Hematopoietic multipotent progenitor cell treated with erythropoietin and hydrocortisone succinate and interleukin-3 and kit ligand, for 8 days (in vitro differentiated cells): ENCODE measurements at regions not wholly inside any gene's neighbourhood (a gene's known extent, or its start where the extent isn't known, plus 50 kb on each side); places are given as distances from the start of the nearest gene placed in this dataset.

ENCODE experiments used
- DNase-seq: peaks from one replicate; pipeline ENCODE4 v3.0.0-alpha.2; 2015

GRCh38 chr7:17697128-17697881 lies 243.0 kb downstream of the SNX13 start:
- no peak for DNase-seq

DNA sequence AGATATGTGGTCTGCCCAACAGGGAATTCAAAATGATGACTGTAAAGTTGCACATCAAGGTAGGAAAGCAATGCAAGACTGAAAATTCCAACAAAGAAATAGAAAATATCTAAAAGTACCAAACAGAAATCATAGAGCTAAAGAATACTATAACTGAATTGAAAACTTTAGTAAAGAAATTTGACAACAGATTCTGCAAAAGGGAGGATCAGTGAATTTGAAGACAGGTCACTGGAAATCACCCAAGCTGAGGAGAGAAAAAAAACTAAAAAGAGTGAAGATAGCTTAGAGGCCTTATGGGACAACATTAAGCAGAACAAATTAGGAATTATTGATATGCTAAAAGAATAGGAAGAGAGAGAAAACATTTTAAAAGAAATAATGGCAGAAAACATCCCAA lies 240.6 kb downstream of the SNX13 start:
- DNase-seq: no peak

- DNase-seq: no peak
Observed at GRCh38 chr7:17700138-17700537, 240.2 kb downstream of the SNX13 start.

- DNase-seq: no peak
Observed at GRCh38 chr7:17706275-17706674, 234.0 kb downstream of the SNX13 start.

DNA sequence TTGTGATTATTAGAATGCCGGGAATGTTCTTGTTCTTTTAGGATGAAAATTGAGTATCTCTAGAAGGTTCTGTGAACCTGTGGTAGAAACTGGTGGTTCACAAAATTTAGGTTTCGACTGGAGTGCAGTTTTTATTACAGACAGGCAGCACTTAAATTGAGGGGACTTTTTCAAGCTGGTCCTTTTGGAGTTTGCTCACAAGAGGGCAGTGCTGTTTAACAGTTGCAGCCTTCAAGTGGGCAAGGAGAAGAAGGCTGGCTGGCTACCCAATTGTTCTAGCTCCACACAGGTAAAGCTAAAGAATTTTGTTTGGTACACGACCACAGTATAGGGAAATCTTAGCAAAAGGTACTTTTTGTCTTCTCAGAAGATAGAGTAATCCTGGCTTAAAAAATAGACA lies 233.6 kb downstream of the SNX13 start:
- peak; percentile 72 for DNase-seq

DNA sequence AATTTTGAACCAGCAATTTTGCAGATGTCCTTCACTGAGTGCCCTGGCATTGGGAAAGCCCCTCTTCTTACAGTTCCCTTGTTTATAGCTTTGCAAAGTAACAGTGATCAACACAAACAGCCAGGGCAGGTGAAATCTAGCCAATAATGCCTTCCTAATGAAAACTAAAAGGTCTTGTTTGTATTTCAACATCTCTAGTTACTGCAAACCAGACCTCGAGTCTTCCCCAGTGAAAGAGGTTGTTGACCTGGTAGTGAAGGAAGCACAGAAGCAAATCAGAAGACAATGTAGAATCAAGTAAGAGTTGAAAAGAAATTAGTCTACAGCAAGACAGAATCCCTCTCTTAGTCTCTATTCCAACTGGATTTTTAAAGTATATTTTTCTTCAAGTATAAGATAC lies 231.2 kb downstream of the SNX13 start:
- no peak for DNase-seq

- DNase-seq: no peak
Observed at GRCh38 chr7:17709599-17709998, 230.7 kb downstream of the SNX13 start.

GRCh38 chr7:17710312-17710711 lies 230.0 kb downstream of the SNX13 start:
- no peak for DNase-seq

DNA sequence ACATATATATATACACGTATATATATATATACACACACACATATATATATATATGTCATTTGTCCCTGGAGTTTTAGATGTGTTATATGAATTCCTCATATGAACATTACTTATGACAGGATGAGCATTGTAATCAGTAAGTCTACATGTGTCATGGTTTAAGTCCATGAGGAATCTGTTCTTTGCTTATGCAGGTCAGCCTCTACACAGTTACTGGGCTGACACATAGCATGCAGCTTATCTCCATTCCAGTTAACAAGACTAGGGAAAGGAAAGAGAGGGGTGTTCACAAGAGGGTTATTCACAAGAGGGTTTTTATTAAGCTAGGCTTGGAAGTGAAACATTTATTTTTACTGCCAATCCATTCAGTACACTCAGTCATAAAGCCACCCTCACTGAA lies 226.7 kb downstream of the SNX13 start:
- no peak for DNase-seq

DNA sequence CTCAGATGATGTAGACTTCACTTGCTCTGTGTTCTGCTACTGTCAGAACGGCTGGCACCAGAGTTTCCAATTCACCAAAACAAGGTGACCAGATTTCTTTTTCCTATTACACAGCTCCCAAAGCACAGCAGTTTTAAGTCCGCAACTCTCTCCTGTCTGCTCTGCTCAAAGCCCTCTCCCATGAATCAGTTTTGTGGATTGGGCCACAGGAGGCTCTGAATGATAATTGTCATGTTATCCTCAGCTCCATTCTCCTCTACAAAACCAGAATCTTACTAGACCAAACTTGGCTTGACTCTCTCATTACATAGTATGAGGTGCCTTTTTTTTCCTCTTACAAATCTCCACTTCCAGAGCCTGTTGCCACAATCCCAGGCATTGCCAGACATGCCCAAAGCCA lies 223.5 kb downstream of the SNX13 start:
- no peak for DNase-seq

DNA sequence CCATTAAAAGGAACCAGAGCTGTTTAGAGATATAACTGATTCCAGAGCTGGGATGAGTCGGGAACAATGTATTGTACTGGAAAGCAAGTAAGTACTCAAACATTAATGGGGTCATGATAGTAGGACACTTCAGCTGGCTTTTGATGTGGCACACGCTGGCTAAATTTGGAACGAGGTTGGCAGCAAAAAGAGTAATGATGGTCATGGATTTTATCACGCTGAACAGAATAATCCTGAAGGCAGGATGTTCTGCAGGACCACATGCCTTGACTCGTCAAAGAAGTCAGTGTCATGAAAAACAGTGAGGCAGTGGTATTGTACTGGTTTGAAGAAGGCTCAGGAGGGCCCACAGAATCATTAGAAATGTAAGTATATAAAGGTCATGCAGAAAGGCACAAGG lies 220.3 kb downstream of the SNX13 start:
- no peak for DNase-seq

DNA sequence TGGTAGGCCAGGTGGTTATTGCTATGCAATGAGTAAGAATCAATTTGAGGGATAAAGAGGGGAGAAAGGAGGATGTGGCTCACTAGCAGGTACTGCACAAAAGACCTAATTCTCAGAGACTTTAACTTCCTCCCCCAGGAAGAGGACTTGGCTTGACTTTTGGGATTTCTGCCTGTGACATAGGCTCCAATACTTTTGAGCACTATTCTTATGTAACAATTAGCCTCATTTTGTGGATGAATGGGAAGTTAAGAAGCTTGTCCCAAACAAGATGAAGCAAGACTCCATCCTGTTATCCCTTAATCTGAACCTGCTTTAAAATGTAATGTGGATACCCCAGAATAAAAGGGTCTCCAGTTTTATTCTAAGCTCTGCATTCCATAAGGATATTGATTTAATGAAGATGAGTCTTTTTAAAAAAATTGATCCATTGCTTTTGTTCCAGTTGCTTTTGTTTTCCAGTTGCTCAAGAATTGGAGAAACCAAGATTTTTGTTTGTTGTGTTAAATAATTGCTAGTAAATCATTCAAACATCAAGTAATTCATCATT lies 218.5 kb downstream of the SNX13 start:
- DNase-seq: no peak

GRCh38 chr7:17722798-17723197 lies 217.5 kb downstream of the SNX13 start:
- no peak for DNase-seq

DNA sequence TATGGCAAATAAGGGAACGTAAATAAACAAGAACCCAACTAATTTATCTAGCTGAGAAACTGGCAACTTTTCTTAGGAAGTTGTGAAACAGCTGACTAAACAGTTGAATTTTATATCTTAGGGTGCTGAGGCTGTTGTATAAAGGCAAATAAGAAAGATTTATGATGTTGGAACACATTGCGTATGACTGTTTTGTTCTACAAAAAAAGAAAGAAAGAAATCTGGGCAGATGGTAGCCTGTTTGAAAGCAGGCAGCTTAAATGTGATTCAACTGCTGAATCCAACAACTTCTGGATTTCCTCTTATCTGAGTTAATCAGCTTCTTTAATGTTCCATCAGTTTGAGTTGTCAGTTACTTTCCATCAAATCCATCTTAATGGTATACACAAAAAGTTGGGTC lies 214.5 kb downstream of the SNX13 start:
- DNase-seq: no peak

DNA sequence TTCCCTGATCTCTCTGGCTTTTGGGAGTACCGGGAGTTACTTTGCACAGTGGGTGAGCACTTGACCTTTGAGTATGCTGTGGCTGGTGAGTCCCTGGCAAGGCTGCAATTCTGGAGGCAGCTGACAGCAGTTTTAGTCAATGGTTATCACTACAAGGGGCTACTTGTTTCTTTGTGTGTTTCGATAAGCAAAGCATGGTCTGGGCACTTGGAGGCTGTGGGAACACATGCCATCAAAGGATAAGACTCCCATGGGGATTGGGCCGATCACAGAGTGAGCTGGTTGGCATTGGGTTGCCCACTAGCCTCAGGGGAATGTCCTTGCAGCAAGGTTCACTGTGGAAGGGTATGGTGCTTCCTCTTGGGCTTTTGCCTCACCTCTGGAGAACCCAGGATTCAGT lies 208.2 kb downstream of the SNX13 start:
- no peak for DNase-seq
